NOMO-1 treated with DMSO at 0.1 percent for 48 hours (cell line): ENCODE measurements at regions not wholly inside any gene's neighbourhood (a gene's known extent, or its start where the extent isn't known, plus 50 kb on each side); places are given as distances from the start of the nearest gene placed in this dataset.
A peak's percentile ranks its signal among the peaks of the same experiment; 100 is the strongest.
"Not testable (repeated sequence)": the region's sequence is repeated elsewhere in the genome, so short reads cannot be mapped to it uniquely, and the experiment has no call there.

Experiments
- DNase-seq: peaks from one replicate; lab custom pipeline; 2025; ENCODE audit not compliant: unreplicated experiment; lab: John Stamatoyannopoulos, UW

GRCh38 chr11:116324077-116324476 is 448.7 kb downstream of the BUD13 start:
- DNase-seq, result not testable (repeated sequence)

GRCh38 chr11:116317212-116317611 is 455.6 kb downstream of the BUD13 start:
- DNase-seq, result no peak

- peak; percentile 46 for DNase-seq
Observed at GRCh38 chr11:116314006-116314405, 458.8 kb downstream of the BUD13 start.

GRCh38 chr11:116312570-116313391 is 460.0 kb downstream of the BUD13 start:
- peak; percentile 3 for DNase-seq

GRCh38 chr11:116311206-116311605 is 461.6 kb downstream of the BUD13 start:
- no peak for DNase-seq

GRCh38 chr11:116310698-116311097 is 462.1 kb downstream of the BUD13 start:
- no peak for DNase-seq

GRCh38 chr11:116310226-116310625 is 462.6 kb downstream of the BUD13 start:
- DNase-seq, result no peak

- no peak for DNase-seq
Observed at GRCh38 chr11:116309446-116309845, 463.3 kb downstream of the BUD13 start.

- DNase-seq, result no peak
Observed at GRCh38 chr11:116302756-116303155, 470.0 kb downstream of the BUD13 start.

- DNase-seq, result no peak
Observed at GRCh38 chr11:116301141-116301540, 471.6 kb downstream of the BUD13 start.

- no peak for DNase-seq
Observed at GRCh38 chr11:116300232-116300631, 472.6 kb downstream of the BUD13 start.

- DNase-seq, result no peak
Observed at GRCh38 chr11:116294630-116295029, 478.2 kb downstream of the BUD13 start.

- DNase-seq, result no peak
Observed at GRCh38 chr11:116287866-116288265, 484.9 kb downstream of the BUD13 start.

GRCh38 chr11:116285026-116285425 is 487.8 kb downstream of the BUD13 start:
- no peak for DNase-seq

- DNase-seq, result no peak
Observed at GRCh38 chr11:116283300-116283699, 489.5 kb downstream of the BUD13 start.

- DNase-seq, result no peak
Observed at GRCh38 chr11:116282481-116282880, 490.3 kb downstream of the BUD13 start.

- DNase-seq, result no peak
Observed at GRCh38 chr11:116281173-116282160, 491.3 kb downstream of the BUD13 start.

- DNase-seq, result no peak
Observed at GRCh38 chr11:116279511-116279910, 493.3 kb downstream of the BUD13 start.

GRCh38 chr11:116278076-116278475 is 494.7 kb downstream of the BUD13 start:
- DNase-seq, result no peak

GRCh38 chr11:116276051-116277044 is 496.4 kb downstream of the BUD13 start:
- DNase-seq, result peak; percentile 62

GRCh38 chr11:116275635-116276034 is 497.2 kb downstream of the BUD13 start:
- no peak for DNase-seq
